Heart right ventricle (tissue), 16 donors: ENCODE measurements at regions not wholly inside any gene's neighbourhood (a gene's known extent, or its start where the extent isn't known, plus 50 kb on each side); places are given as distances from the start of the nearest gene placed in this dataset.

Experiments used
- ATAC-seq, 8 donors: fragments of 200-7000 bp; cut with Tn5 transposase; one replicate each; pipeline ENCODE4 v1.9.1; 2020; ENCODE audit warnings: mild to moderate bottlenecking in 8 of 8, moderate library complexity in 8 of 8, moderate number of reproducible peaks in 1 of 8
- DNase-seq, 2 donors: peaks; one replicate each; pipeline ENCODE4 v3.0.0-alpha.2; 2020
- H3K27ac ChIP-seq, 10 donors: fragments of 200-600 bp; sonication (generic) in 2 of 10; one replicate each; pipeline versions ENCODE4 v1.5.0 to v1.8.0; 2020 to 2022; ENCODE audit warnings: mild to moderate bottlenecking in 3 of 10
- H3K27me3 ChIP-seq, 7 donors: fragments of 200-600 bp; one replicate each; pipeline ENCODE4 v1.8.0; 2021 to 2022; ENCODE audit warnings: mild to moderate bottlenecking in 2 of 7
- H3K36me3 ChIP-seq, 9 donors: fragments of 200-600 bp; sonication (generic) in 1 of 9; one replicate each; pipeline versions ENCODE4 v1.5.0 to v1.8.0; 2020 to 2022; ENCODE audit warnings: mild to moderate bottlenecking in 2 of 9
- H3K4me1 ChIP-seq, 9 donors: fragments of 200-600 bp; sonication (generic) in 1 of 9; one replicate each; pipeline versions ENCODE4 v1.5.0 to v1.8.0; 2020 to 2022; ENCODE audit warnings: mild to moderate bottlenecking in 4 of 9
- H3K4me3 ChIP-seq, 10 donors: fragments of 200-600 bp; sonication (generic) in 2 of 10; one replicate each; pipeline versions ENCODE4 v1.5.0 to v1.8.0; 2020 to 2022; ENCODE audit warnings: mild to moderate bottlenecking in 7 of 10, moderate library complexity in 2 of 10
- H3K9me3 ChIP-seq, 11 donors: fragments of 200-600 bp in 10 of 11; sonication (generic) in 2 of 11; one replicate each; pipeline versions ENCODE4 v1.5.0 to v1.8.0; 2013 to 2022; ENCODE audit warnings: mild to moderate bottlenecking in 2 of 11, control low read depth in 1 of 11, moderate library complexity in 1 of 11
- WGBS, 2 donors: extraction: QIAGEN DNeasy Blood & Tissue Kit; methylation state at CpG; one replicate each; pipeline ENCODE4 v1.1.7; 2013; ENCODE audit warnings: inconsistent platforms in 1 of 2; 5-methylcytosine and 5-hydroxymethylcytosine counted together
- intact Hi-C, 10 donors: fragments of 100-400 bp; cut with DNase I; formaldehyde crosslinking; loops; one replicate each; pipeline versions ENCODE4 v1.11.1 to v1.14.2; 2022
- TF ChIP-seq, protein P1 (sequence below), 9 donors: fragments of 200-600 bp; sonication (generic) in 2 of 9; IDR thresholded peaks; one replicate each; pipeline versions ENCODE4 v1.5.0 to v1.8.0; 2021 to 2022; ENCODE audit warnings: antibody characterized with exemption in 9 of 9, mild to moderate bottlenecking in 5 of 9, moderate library complexity in 1 of 9
- donor health status: Arrhythmogenic right ventricular cardiomyopathy.
- donor health status: ischemic (EF 13 %, LVEDD 7.1; RV severe dilation, severe dysfunction).
- donor health status: healthy with polysubstance abuse.
- donor health status: DM: no; HTN: yes; CAD: no.
- donor health status: DM: no; HTN: no; CAD: no.
- donor health status: ischemic (EF 25% LVEDD 6.9; RV normal size, moderate dysfunction).
- donor health status: ischemic (EF 25% LVEDD 5.7; RV mildly dilated, moderate dysfunction).
- donor health status: healthy.
- donor health status: DM: yes; HTN: yes; CAD: no.
- donor health status: Ischemic cardiomyopathy.
- donor health status: ischemic (EF 35%, LVEDD 5.7; RV mildly dilated, moderate dysfunction).
- donor health status: nonischemic (EF 11% LVEDD 7.7; RV severe dilation, severe dysfunction).
- donor health status: DM: yes; HTN: yes; CAD: no.
- donor health status: PGD.
- donor health status: ischemic (EF 29% LVEDD 5.4; RV normal size, mild dysfunction).
- donor health status: nonischemic (EF 23%, LVEDD 6.1; RV moderate dilation, normal function).

DNA sequence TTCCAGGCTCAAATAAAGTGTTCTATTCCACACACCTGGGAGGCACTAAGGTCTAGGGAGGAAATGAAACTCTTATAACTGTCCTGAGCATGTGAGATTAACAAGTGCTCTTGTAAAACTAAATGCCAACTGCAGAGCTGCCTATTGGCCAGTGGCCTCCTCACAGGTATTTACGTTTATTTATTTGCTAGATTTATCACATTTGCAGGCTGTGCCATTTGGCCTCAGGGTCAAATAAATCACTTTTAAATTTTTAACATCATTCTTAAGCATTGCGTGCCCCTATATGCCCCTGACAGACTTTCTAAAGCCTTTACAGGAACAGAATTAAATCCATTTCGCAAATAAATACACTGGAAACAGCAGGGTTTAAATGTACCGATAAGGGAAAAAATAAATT is 381.8 kb upstream of the NFE2L3 start:
- Histone ChIP-seq H3K9me3 (no peaks in the 10 kb centered on the region), H3K27me3 (no peaks in the 10 kb centered on the region), H3K4me3 (no peak overlapping the region), H3K36me3 (no peaks in the 10 kb centered on the region), H3K4me1 (peaks cover 0 to 6% (median 2%) of the 10 kb centered on the region in 9 donors), H3K27ac (peak overlapping the region in 4 of 10 donors; percentile 43 to 60 (median 54))
- intact Hi-C loops, result no loop called here
- DNase-seq (no peak), ATAC-seq (no peak)
- TF ChIP-seq, protein P1, sequence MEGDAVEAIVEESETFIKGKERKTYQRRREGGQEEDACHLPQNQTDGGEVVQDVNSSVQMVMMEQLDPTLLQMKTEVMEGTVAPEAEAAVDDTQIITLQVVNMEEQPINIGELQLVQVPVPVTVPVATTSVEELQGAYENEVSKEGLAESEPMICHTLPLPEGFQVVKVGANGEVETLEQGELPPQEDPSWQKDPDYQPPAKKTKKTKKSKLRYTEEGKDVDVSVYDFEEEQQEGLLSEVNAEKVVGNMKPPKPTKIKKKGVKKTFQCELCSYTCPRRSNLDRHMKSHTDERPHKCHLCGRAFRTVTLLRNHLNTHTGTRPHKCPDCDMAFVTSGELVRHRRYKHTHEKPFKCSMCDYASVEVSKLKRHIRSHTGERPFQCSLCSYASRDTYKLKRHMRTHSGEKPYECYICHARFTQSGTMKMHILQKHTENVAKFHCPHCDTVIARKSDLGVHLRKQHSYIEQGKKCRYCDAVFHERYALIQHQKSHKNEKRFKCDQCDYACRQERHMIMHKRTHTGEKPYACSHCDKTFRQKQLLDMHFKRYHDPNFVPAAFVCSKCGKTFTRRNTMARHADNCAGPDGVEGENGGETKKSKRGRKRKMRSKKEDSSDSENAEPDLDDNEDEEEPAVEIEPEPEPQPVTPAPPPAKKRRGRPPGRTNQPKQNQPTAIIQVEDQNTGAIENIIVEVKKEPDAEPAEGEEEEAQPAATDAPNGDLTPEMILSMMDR (IDR thresholded peaks at IDR 0.05), result no peak
- 76 to 81% methylated on average over 4 of the region's 4 CpGs for WGBS, 2 donors

DNA sequence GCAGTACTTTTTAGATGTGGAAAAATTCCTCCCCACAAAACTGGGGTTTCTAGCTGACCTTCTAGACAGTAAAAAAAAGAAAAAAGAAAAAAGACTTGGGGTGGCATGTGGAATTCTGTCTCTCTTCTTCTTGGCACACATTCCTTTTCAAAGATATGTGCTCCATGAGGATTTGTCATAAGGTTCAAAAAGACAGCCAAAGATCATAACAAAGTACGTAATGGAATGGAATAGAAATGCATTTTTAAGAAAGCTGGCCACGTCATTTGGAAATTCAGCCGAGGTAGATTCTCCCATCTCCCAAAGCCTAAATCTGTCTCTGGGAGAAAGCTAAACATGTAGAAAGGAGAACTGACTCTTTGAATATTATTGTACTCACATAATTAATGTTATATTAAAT is 381.3 kb upstream of the NFE2L3 start:
- Histone ChIP-seq H3K36me3 (no peaks in the 10 kb centered on the region), H3K27ac (peak overlapping the region in 4 of 10 donors; percentile 29 to 60 (median 54)), H3K4me1 (peaks cover 0 to 6% (median 0%) of the 10 kb centered on the region in 9 donors), H3K27me3 (no peaks in the 10 kb centered on the region), H3K9me3 (no peaks in the 10 kb centered on the region), H3K4me3 (no peak overlapping the region)
- ATAC-seq (peak in 3 of 8 donors; percentile 8 to 58 (median 18)), DNase-seq (no peak)
- TF ChIP-seq, protein P1 (IDR thresholded peaks at IDR 0.05), result no peak
- intact Hi-C loops, result no loop called here
- WGBS, 2 donors, result 69% methylated on average over 3 of the region's 3 CpGs

DNA sequence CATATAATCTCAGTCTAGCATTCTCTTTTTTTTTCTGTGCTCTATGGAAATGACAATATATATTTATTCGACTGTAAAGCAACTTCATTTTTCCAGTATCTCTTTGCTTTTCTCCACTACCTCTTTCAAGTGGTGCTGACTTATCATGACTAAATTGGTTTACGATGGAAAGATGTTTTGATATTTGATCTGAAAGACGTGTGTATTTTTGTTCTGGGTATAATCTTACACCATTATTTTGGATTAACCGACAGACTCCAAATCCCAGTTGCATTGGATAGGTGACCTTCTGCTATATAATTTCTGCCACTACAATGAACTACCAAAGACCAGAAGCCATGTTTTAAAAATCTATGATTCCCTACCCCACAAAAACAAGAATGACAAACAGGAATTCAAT is 380.5 kb upstream of the NFE2L3 start:
- no peak overlapping the region for H3K4me3 ChIP-seq
- H3K4me1 ChIP-seq, result peaks cover 0 to 15% (median 0%) of the 10 kb centered on the region in 9 donors
- H3K27ac ChIP-seq, result peak overlapping the region in 3 of 10 donors; percentile 29 to 58 (median 51)
- no peaks in the 10 kb centered on the region for H3K36me3 ChIP-seq
- intact Hi-C loops, result no loop called here
- H3K27me3 ChIP-seq, result no peaks in the 10 kb centered on the region
- H3K9me3 ChIP-seq, result no peaks in the 10 kb centered on the region
- DNase-seq (no peak), ATAC-seq (no peak)
- TF ChIP-seq, protein P1 (IDR thresholded peaks at IDR 0.05), result no peak
- 88 to 92% methylated on average over 4 of the region's 4 CpGs for WGBS, 2 donors

DNA sequence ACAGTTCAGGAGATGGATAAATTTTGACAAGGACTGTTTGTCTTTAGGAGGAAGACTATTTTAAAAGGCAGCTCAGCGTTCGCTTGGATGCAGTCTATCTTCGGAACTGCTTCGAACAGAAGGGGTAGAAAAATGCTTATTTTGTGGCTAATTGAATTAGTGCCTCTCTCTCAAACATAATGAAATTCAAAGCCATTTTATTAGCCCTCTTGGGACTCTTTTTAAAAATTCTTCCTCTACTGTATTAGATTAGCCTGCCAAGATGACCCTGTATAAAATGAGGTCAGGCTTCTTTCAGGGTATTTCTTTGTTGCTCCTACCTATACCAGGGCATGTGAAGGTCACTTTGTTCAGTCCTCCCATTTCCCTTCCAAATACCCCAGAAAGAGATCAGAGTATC is 379.2 kb upstream of the NFE2L3 start:
- no peak overlapping the region for H3K4me3 ChIP-seq
- TF ChIP-seq, protein P1 (IDR thresholded peaks at IDR 0.05), result no peak
- intact Hi-C loops, result no loop called here
- DNase-seq, result no peak
- H3K36me3 ChIP-seq, result no peaks in the 10 kb centered on the region
- H3K27me3 ChIP-seq, result no peaks in the 10 kb centered on the region
- 91 to 97% methylated on average over 4 of the region's 4 CpGs for WGBS, 2 donors
- H3K9me3 ChIP-seq, result no peaks in the 10 kb centered on the region
- no peak for ATAC-seq
- H3K4me1 ChIP-seq, result peaks cover 0 to 21% (median 0%) of the 10 kb centered on the region in 9 donors
- no peak overlapping the region for H3K27ac ChIP-seq
